HEK293T (cell line): ENCODE measurements at regions not wholly inside any gene's neighbourhood (a gene's known extent, or its start where the extent isn't known, plus 50 kb on each side); places are given as distances from the start of the nearest gene placed in this dataset.

Source experiments
- CTCF ChIA-PET: fragments of 350-600 bp; formaldehyde crosslinking; extraction: SDS; loops from one replicate; lab custom pipeline; 2021; ENCODE audit warnings: antibody characterized with exemption, inconsistent platforms; lab: Yijun Ruan, JAX
- POLR2A ChIA-PET: fragments of 350-600 bp; formaldehyde crosslinking; extraction: SDS; loops from one replicate; lab custom pipeline; 2020; ENCODE audit warnings: antibody characterized with exemption, inconsistent platforms; lab: Yijun Ruan, JAX
- DNase-seq: peaks from one replicate; pipeline ENCODE4 v3.0.0; 2012; ENCODE audit warnings: mixed read lengths; ENCODE audit errors: extremely low spot score
- ARNT ChIP-seq: fragments of 450-650 bp; IDR thresholded peaks from 2 replicates; pipeline ENCODE4 v1.6.1; 2017; ENCODE audit warnings: mild to moderate bottlenecking
- BHLHE40 ChIP-seq: fragments of 450-650 bp; IDR thresholded peaks from 2 replicates; pipeline ENCODE4 v1.6.1; 2016; ENCODE audit warnings: mild to moderate bottlenecking, moderate library complexity, borderline replicate concordance
- CTBP1 ChIP-seq: fragments of 450-650 bp; IDR thresholded peaks from 2 replicates; pipeline ENCODE4 v1.6.1; 2016; ENCODE audit warnings: borderline replicate concordance
- ELF4 ChIP-seq: fragments of 450-650 bp; IDR thresholded peaks from 2 replicates; pipeline ENCODE4 v1.6.1; 2017; ENCODE audit warnings: antibody characterized with exemption
- FOXA1 ChIP-seq: fragments of 450-650 bp; IDR thresholded peaks from 2 replicates; pipeline ENCODE4 v1.6.1; 2016; ENCODE audit warnings: mild to moderate bottlenecking
- FOXK2 ChIP-seq: fragments of 450-650 bp; IDR thresholded peaks from 2 replicates; pipeline ENCODE4 v1.6.1; 2016; ENCODE audit warnings: mild to moderate bottlenecking
- FOXM1 ChIP-seq: fragments of 450-650 bp; IDR thresholded peaks from 2 replicates; pipeline ENCODE4 v1.6.1; 2017; ENCODE audit warnings: mild to moderate bottlenecking, borderline replicate concordance
- HDGF ChIP-seq: fragments of 450-650 bp; IDR thresholded peaks from 2 replicates; pipeline ENCODE4 v1.6.1; 2017; ENCODE audit warnings: antibody characterized with exemption, borderline replicate concordance
- L3MBTL2 ChIP-seq: fragments of 450-650 bp; conservative IDR thresholded peaks from 2 replicates; pipeline ENCODE4 v1.6.1; 2016; ENCODE audit warnings: mild to moderate bottlenecking
- LEF1 ChIP-seq: fragments of 450-650 bp; IDR thresholded peaks from 2 replicates; pipeline ENCODE4 v1.6.1; 2017; ENCODE audit warnings: mild to moderate bottlenecking, borderline replicate concordance
- NFRKB ChIP-seq: fragments of 450-650 bp; IDR thresholded peaks from 2 replicates; pipeline ENCODE4 v1.6.1; 2016; ENCODE audit warnings: mild to moderate bottlenecking, moderate library complexity
- PKNOX1 ChIP-seq: fragments of 450-650 bp; IDR thresholded peaks from 2 replicates; pipeline ENCODE4 v1.6.1; 2016
- SP1 ChIP-seq: fragments of 450-650 bp; IDR thresholded peaks from 2 replicates; pipeline ENCODE4 v1.6.1; 2017
- SUZ12 ChIP-seq: fragments of 450-650 bp; IDR thresholded peaks from 2 replicates; pipeline ENCODE4 v1.6.1; 2016; ENCODE audit warnings: mild to moderate bottlenecking
- TARDBP ChIP-seq: fragments of 450-650 bp; IDR thresholded peaks from 2 replicates; pipeline ENCODE4 v1.6.1; 2016
- ZNF384 ChIP-seq: fragments of 450-650 bp; IDR thresholded peaks from 2 replicates; pipeline ENCODE4 v1.6.1; 2016

DNA sequence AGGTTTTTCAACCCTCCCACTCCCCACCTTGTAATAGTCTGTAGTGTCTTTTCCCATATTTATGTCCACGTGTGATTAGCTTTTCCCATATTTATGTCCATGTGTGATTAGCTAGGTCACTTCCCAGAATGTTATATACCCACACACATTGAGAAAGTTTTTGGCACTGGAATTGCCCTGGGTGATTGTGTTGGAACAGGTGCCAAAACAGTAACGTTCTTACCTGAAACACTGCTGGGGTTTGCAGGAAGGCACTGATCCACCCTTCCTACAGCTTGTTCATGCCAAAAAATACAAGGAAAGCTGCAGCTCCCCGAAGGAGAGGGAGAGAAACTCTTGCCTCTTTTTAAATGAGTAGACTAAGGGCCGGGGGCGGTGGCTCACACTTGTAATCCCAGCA, 68.0 kb upstream of the CXADR start:
- DNase-seq, result no peak
- POLR2A ChIA-PET, result no interaction called here
- TF ChIP-seq ELF4 (no peak), LEF1 (no peak), ZNF384 (no peak), TARDBP (no peak), FOXM1 (no peak), SP1 (no peak), L3MBTL2 (no peak), SUZ12 (no peak), PKNOX1 (no peak), ARNT (no peak), BHLHE40 (no peak), CTBP1 (no peak)
- CTCF ChIA-PET, result no interaction called here

DNA sequence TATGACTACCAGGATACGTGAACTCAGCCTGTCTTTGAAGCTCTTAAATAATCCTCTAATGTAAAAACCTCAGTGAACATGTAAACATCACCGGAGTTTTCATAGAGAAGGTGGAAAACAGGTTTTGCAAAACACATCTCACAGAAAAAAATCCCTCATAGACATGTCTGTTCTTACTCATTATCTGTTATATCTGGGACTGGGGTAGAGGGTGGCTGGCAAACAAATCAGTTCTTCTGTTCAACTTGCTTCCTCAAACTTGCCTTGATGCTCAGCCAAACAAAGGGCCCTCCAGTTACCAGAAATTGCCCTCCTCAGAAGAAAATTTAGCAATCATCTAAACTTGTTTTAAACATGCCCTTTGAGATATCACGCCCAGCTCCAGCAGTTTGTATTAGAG, 66.1 kb upstream of the CXADR start:
- ChIA-PET CTCF (interaction anchor here (0.7 to 0.9 kb wide), 2 partner anchors 10 to 61 kb away, joined by 3 read pairs; no protein-coding TSS in a partner anchor), POLR2A (interaction anchor here (1.2 kb wide), 1 partner anchor 9 kb away, joined by 3 read pairs; no protein-coding TSS in a partner anchor)
- no peak for TF ChIP-seq LEF1
- TF ChIP-seq FOXM1, result no peak
- no peak for TF ChIP-seq NFRKB
- no peak for TF ChIP-seq L3MBTL2
- DNase-seq, result no peak

DNA sequence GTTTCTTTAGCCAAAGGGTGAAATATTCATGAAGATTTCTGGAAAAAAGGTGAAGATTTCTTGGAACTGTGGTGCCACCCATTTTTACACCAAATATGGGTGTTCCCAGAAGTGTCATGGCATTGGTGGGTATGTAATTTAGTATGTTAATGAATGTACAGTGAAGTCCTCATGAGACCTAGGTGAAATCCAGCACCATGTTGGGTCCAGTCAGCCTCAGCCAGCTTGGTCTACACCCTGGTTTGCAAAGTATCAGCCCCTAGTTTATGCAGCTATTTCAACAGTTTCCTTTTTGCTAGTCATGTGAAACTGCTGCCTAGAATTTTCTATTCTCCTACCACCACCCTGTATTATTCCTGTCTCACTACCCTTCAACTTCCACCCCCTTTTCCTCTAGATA, 63.1 kb upstream of the CXADR start:
- CTCF ChIA-PET, result no interaction called here
- POLR2A ChIA-PET, result interaction anchor here (2.4 kb wide), 1 partner anchor 62 kb away, joined by 7 read pairs; no protein-coding TSS in a partner anchor
- no peak for DNase-seq
- TF ChIP-seq ARNT, result no peak
- no peak for TF ChIP-seq BHLHE40
- TF ChIP-seq LEF1, result no peak
- no peak for TF ChIP-seq TARDBP
- no peak for TF ChIP-seq ZNF384
- no peak for TF ChIP-seq FOXA1
- TF ChIP-seq SP1, result no peak
- no peak for TF ChIP-seq FOXM1
- no peak for TF ChIP-seq CTBP1
- no peak for TF ChIP-seq FOXK2
- TF ChIP-seq SUZ12, result no peak
- no peak for TF ChIP-seq HDGF
- no peak for TF ChIP-seq PKNOX1
- no peak for TF ChIP-seq ELF4
- TF ChIP-seq NFRKB, result no peak
- no peak for TF ChIP-seq L3MBTL2

- no peak for DNase-seq
- ChIA-PET POLR2A (interaction anchor here (2.4 kb wide), 1 partner anchor 60 kb away, joined by 7 read pairs; no protein-coding TSS in a partner anchor), CTCF (no interaction called here)
- no peak for TF ChIP-seq HDGF
- TF ChIP-seq FOXM1, result no peak
- no peak for TF ChIP-seq FOXA1
- TF ChIP-seq TARDBP, result no peak
- no peak for TF ChIP-seq L3MBTL2
- TF ChIP-seq FOXK2, result no peak
- no peak for TF ChIP-seq ZNF384
- TF ChIP-seq CTBP1, result no peak
- TF ChIP-seq ELF4, result no peak
- TF ChIP-seq ARNT, result no peak
- no peak for TF ChIP-seq PKNOX1
- no peak for TF ChIP-seq SP1
- no peak for TF ChIP-seq NFRKB
- TF ChIP-seq BHLHE40, result no peak
- no peak for TF ChIP-seq SUZ12
- no peak for TF ChIP-seq LEF1
These were observed 61.4 kb upstream of the CXADR start for GRCh38 chr21:17451364-17451891.

DNA sequence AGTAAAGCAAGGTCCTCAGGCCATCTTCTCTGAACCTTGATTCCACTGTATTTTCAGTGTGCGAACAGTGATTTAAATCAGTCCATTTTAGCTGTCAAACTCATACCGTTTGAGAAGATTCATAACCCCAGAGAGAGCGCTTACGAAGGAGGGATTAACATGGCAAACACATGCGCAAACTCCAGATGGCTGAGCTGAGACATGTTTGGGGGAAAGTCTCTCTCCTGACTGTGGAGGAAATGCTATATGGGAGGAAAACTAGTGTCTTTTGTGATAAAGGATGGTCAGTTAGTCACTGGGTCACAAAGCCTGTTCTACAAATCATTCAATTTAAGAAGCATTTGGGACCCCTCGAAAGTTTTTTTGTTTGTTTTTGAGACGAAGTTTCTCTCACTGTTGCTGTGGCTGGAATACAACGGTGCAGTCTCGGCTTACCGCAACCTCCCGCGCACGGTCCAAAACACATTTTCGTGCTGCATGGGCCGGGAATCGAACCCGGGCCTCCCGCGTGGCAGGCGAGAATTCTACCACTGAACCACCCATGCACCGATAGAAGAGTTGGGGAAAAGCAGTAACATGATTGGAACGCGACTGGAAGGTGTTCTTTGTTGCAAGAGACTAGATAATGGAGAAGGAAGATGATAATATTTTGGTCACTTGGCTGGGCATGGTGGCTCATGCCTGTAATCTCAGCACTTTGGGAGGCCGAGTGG, 58.4 kb upstream of the CXADR start:
- DNase-seq, result peak; percentile 73
- CTCF ChIA-PET, result interaction anchor here (0.6 to 0.9 kb wide), 3 partner anchors 57 to 1248 kb away, joined by 3 read pairs; no protein-coding TSS in a partner anchor
- POLR2A ChIA-PET, result interaction anchor here (1.3 kb wide), 1 partner anchor 66 kb away, joined by 3 read pairs; no protein-coding TSS in a partner anchor
- TF ChIP-seq ARNT, result peak; percentile 63; the same call in 1 of the 2 replicates
- no peak for TF ChIP-seq FOXK2
- no peak for TF ChIP-seq NFRKB
- TF ChIP-seq PKNOX1, result peak; percentile 94
- no peak for TF ChIP-seq SP1
- no peak for TF ChIP-seq FOXA1
- TF ChIP-seq TARDBP, result 0 out of 2 replicates have a peak, but pooled peaks have one; percentile 56
- TF ChIP-seq FOXM1, result peak; percentile 67; the same call in 1 of the 2 replicates
- no peak for TF ChIP-seq HDGF
- no peak for TF ChIP-seq BHLHE40
- TF ChIP-seq SUZ12, result no peak
- TF ChIP-seq L3MBTL2, result no peak
- peak; percentile 97 for TF ChIP-seq CTBP1
- no peak for TF ChIP-seq ZNF384
- no peak for TF ChIP-seq ELF4
- TF ChIP-seq LEF1, result no peak
